SK-N-SH (cell line): ENCODE measurements at regions not wholly inside any gene's neighbourhood (a gene's known extent, or its start where the extent isn't known, plus 50 kb on each side); places are given as distances from the start of the nearest gene placed in this dataset.

Source experiments
- CHD2 ChIP-seq: fragments of 150-350 bp; IDR thresholded peaks from 2 replicates; pipeline ENCODE4 v1.6.1; 2018; ENCODE audit warnings: low read length; ENCODE audit not compliant: partially characterized antibody
- ELF1 ChIP-seq: IDR thresholded peaks from 2 replicates; pipeline ENCODE4 v1.4.0; 2012
- GABPA ChIP-seq: IDR thresholded peaks from 2 replicates; pipeline ENCODE4 v1.4.0; 2012; ENCODE audit warnings: low read depth, mild to moderate bottlenecking
- JUND ChIP-seq: IDR thresholded peaks from 2 replicates; pipeline ENCODE4 v1.4.0; 2012
- NFIC ChIP-seq: IDR thresholded peaks from 2 replicates; pipeline ENCODE4 v1.4.0; 2012; ENCODE audit warnings: borderline replicate concordance
- RFX5 ChIP-seq: IDR thresholded peaks from 2 replicates; pipeline ENCODE4 v1.6.1; 2012; ENCODE audit warnings: mild to moderate bottlenecking, improper control_type of control experiment, low read length
- SMC3 ChIP-seq: IDR thresholded peaks from 2 replicates; pipeline ENCODE4 v1.6.1; 2012; ENCODE audit warnings: low read depth, low read length, improper control_type of control experiment
- TF ChIP-seq, protein P1 (sequence below): fragments of 200-600 bp; sonication (generic); IDR thresholded peaks from 2 replicates; pipeline ENCODE4 v1.6.1; 2017; ENCODE audit warnings: antibody characterized with exemption, mild to moderate bottlenecking, moderate library complexity
- TF ChIP-seq, protein P2 (sequence below): IDR thresholded peaks from 2 replicates; pipeline ENCODE4 v1.4.0; 2012; ENCODE audit warnings: low read depth
- TF ChIP-seq, protein P3 (sequence below): IDR thresholded peaks from 2 replicates; pipeline ENCODE4 v1.6.1; 2012; ENCODE audit warnings: mild to moderate bottlenecking, low read depth, low read length, moderate library complexity

DNA sequence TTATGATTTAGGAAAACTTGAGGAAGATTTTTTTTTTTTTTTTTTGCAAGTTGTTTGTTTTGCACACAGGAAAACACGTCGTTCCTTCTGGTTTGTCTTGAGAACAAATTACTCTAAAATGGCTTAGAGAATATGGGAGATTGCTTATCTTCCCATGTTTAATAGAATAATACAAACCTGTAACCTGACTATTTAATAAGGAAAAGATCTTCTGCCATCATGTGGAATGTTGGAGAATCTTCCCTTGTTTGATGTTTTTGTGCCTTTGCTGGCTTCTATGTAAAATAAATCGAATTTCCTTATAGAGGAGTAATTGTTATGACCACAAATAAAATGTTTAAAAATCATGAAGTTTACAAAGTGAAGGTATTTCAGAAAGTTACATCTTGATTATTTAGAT, 818.8 kb downstream of the GATA3 start:
- TF ChIP-seq, protein P1, sequence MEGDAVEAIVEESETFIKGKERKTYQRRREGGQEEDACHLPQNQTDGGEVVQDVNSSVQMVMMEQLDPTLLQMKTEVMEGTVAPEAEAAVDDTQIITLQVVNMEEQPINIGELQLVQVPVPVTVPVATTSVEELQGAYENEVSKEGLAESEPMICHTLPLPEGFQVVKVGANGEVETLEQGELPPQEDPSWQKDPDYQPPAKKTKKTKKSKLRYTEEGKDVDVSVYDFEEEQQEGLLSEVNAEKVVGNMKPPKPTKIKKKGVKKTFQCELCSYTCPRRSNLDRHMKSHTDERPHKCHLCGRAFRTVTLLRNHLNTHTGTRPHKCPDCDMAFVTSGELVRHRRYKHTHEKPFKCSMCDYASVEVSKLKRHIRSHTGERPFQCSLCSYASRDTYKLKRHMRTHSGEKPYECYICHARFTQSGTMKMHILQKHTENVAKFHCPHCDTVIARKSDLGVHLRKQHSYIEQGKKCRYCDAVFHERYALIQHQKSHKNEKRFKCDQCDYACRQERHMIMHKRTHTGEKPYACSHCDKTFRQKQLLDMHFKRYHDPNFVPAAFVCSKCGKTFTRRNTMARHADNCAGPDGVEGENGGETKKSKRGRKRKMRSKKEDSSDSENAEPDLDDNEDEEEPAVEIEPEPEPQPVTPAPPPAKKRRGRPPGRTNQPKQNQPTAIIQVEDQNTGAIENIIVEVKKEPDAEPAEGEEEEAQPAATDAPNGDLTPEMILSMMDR, result peak; percentile 46
- TF ChIP-seq ELF1, result no peak
- TF ChIP-seq, protein P2, sequence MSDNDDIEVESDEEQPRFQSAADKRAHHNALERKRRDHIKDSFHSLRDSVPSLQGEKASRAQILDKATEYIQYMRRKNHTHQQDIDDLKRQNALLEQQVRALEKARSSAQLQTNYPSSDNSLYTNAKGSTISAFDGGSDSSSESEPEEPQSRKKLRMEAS, result no peak
- TF ChIP-seq, protein P3, sequence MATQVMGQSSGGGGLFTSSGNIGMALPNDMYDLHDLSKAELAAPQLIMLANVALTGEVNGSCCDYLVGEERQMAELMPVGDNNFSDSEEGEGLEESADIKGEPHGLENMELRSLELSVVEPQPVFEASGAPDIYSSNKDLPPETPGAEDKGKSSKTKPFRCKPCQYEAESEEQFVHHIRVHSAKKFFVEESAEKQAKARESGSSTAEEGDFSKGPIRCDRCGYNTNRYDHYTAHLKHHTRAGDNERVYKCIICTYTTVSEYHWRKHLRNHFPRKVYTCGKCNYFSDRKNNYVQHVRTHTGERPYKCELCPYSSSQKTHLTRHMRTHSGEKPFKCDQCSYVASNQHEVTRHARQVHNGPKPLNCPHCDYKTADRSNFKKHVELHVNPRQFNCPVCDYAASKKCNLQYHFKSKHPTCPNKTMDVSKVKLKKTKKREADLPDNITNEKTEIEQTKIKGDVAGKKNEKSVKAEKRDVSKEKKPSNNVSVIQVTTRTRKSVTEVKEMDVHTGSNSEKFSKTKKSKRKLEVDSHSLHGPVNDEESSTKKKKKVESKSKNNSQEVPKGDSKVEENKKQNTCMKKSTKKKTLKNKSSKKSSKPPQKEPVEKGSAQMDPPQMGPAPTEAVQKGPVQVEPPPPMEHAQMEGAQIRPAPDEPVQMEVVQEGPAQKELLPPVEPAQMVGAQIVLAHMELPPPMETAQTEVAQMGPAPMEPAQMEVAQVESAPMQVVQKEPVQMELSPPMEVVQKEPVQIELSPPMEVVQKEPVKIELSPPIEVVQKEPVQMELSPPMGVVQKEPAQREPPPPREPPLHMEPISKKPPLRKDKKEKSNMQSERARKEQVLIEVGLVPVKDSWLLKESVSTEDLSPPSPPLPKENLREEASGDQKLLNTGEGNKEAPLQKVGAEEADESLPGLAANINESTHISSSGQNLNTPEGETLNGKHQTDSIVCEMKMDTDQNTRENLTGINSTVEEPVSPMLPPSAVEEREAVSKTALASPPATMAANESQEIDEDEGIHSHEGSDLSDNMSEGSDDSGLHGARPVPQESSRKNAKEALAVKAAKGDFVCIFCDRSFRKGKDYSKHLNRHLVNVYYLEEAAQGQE, result no peak
- TF ChIP-seq SMC3, result peak; percentile 59
- no peak for TF ChIP-seq NFIC
- no peak for TF ChIP-seq JUND
- TF ChIP-seq RFX5, result no peak
- no peak for TF ChIP-seq CHD2
- no peak for TF ChIP-seq GABPA
